Astrocyte of the hippocampus (primary cell): ENCODE measurements at regions not wholly inside any gene's neighbourhood (a gene's known extent, or its start where the extent isn't known, plus 50 kb on each side); places are given as distances from the start of the nearest gene placed in this dataset.
"Not testable (repeated sequence)": the region's sequence is repeated elsewhere in the genome, so short reads cannot be mapped to it uniquely, and the experiment has no call there.

ENCODE experiments used
- DNase-seq: peaks from one replicate; pipeline ENCODE4 v3.0.0; 2011; ENCODE audit warnings: low read depth, low spot score

DNA sequence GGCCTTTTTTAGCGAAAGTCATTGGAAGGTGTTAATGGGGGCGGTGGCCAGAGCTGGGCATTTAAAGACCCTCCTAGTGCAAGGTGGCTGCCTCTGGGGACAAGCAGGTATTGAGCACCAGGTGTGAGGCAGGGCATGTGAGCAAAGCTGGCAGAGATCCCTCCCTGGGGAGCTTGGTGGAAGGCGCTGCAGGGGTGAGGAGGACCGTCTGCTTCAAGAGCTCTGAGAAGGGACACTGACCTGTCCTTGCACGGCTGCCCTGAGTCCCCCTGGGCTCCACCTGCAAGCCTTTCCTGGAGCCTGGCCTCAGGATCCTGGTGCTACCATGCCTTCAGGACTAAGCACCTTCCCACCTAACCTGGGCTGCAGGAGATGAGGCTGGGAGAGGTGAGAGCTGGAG lies 127.0 kb upstream of the CIBAR2 start:
- no peak for DNase-seq

DNA sequence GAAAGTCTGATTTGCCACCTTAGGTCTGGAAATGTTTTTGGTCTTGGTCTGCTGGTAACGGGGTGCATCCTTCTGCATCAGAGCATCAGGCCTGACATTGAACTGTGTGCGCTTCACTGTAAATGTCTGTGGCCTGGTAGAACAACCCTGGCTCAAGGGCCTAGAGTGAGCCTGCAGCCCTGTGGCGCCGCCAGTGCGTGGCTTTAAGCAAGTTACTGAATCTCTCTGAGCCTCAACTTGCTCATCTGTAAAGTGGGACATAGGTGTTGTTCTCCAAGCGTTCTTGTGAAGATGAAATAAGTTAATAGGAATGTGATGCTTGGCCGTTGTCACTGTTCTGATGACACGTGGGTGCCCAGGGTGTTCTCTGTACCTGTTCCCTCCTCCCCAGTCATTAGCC lies 127.6 kb upstream of the CIBAR2 start:
- no peak for DNase-seq

GRCh38 chr16:85240982-85241924 lies 129.0 kb upstream of the CIBAR2 start:
- DNase-seq: no peak

DNA sequence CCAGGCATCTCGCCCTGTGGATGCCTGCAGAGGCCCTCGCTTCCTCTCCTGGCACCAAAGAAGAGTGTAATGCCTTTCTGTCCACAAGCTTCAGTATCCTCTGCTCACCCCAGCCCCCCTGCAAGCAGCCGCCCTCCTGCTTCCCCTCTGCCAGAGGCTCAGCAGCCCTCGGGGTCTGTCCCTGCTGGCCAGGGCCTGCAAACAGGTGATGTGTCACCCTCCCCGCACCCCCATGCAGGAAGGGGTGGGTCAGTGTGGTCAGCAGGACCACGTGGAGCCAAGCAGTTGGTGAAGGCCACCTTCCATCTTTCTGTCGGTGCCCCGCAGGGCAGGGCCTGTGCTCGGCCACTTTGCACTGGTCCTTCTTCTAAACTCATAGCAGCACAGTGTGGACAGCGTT lies 129.9 kb upstream of the CIBAR2 start:
- no peak for DNase-seq

GRCh38 chr16:85243308-85243707 lies 131.0 kb upstream of the CIBAR2 start:
- no peak for DNase-seq

DNA sequence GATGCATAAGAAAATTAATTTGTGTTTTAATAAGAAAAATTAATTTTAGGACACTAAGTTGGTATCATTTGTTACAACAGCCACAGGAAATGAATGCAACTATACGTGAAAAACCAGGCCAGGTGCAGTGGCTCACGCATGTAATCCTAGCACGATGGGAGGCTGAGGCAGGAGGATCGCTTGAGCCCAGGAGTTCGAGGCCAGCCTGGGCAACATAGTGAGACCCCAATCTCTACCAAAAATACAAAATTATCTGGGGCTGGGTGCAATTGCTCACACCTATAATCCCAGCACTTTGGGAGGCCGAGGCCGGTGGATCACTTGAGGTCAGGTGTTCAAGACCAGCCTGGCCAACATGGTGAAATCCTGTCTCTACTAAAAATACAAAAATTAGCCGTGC lies 132.2 kb upstream of the CIBAR2 start:
- not testable (repeated sequence) for DNase-seq

GRCh38 chr16:85245307-85246172 lies 133.3 kb upstream of the CIBAR2 start:
- peak; percentile 82 for DNase-seq

DNA sequence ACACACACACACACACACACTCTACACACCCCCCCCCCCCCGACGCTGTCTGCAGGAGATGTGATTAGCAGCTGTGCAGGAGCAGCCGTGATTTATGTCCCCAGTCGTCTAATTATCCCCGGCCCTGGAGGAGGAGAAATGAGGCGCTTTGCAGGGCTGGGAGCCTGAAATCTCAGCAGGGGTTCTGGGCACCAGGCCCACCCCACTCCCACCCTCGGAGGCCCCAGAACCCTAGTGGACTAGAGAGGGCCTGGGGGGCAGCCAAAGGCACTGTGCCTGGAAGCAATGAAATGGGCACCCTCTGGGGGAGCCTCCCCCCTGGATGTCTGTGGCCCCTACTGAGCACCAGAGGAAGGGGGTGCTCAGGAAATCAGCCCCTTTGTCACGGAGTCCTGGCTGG lies 134.2 kb upstream of the CIBAR2 start:
- no peak for DNase-seq

GRCh38 chr16:85246973-85247372 lies 134.7 kb upstream of the CIBAR2 start:
- no peak for DNase-seq

GRCh38 chr16:85248342-85248741 lies 136.1 kb upstream of the CIBAR2 start:
- DNase-seq: no peak

DNA sequence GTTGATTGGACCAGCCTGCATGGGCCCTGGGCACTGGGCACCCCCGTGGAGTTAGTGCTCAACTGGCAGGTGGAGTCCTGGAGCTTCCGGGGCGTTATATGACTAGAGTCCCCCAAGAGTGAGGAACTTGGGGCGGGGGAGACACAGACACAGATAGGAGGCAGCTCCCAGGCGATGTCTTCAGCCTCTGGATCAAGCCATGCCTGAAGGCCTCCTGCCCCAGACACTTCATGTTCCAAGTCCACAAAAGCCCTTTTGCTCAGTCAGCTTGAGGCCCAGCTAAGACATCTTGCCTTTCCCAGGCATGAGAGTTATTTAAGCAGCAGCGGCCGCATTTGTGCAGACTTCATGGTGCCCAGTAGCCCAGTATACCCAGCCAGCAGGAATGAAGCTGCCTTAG lies 136.6 kb upstream of the CIBAR2 start:
- DNase-seq: no peak

- DNase-seq: no peak
Observed at GRCh38 chr16:85249418-85250146, 137.3 kb upstream of the CIBAR2 start.

- DNase-seq: no peak
Observed at GRCh38 chr16:85250147-85250463, 137.8 kb upstream of the CIBAR2 start.

GRCh38 chr16:85250609-85251223 lies 138.4 kb upstream of the CIBAR2 start:
- no peak for DNase-seq

GRCh38 chr16:85251225-85251760 lies 139.0 kb upstream of the CIBAR2 start:
- DNase-seq: no peak

GRCh38 chr16:85252014-85252413 lies 139.7 kb upstream of the CIBAR2 start:
- no peak for DNase-seq

DNA sequence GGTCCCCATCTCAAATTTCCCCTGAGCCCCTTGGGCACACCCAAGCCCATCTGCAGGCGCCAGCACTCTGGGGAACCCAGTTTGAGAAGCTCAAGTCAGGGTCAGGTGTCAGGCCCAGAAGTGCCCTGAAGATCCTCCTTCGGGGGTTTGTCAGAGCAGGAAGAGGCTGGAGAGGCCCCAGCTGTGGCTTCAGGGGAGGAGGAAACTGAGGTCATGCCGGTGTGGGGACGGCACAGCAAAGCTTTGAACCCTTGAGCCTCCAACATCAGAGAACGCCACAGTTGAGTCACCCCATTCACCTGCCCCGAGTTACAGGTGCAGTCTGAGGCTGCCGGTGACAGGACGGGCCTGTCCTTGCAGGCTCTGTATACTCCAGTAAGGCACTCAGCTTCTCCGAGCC lies 140.2 kb upstream of the CIBAR2 start:
- no peak for DNase-seq

GRCh38 chr16:85253084-85253941 lies 141.0 kb upstream of the CIBAR2 start:
- DNase-seq: peak; percentile 73

DNA sequence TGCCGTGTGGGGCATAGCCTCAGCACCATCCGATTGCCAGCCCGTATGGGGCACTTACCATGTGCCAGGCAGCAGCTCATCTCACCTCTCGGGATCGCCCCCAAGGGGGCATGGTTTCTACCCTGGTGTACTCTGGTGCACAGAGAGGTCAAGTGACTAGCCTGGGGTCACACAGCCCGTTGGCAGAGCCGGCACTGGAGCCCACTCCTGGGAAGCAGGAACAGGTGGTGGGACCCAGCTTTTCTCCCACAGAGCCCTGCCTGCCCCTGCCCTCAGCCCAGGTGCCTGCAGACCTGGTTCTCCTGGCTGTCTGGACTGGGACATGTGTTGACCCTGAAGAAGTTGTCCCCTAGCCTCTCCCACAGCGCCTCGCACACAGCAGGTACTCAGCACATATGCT lies 141.8 kb upstream of the CIBAR2 start:
- no peak for DNase-seq

DNA sequence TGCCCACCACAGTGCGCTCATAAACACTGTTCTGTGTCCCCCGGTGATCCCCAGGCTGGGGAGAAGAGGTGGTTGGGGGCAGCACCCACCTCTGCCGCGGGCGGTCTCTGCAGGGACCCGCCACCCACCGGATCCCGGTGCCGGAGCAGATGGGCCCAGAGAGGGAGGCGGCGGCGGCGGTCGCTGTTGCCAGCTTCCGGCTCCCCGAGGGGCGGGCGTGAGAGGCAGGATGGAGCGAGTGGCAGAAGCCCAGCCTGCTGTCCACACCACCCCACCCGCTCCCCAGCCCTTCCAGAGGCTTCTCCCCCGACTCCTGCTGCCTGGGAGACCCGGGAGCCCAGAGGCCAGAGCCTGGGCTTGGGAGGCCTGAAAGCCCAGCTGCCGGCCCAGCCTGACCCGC lies 142.6 kb upstream of the CIBAR2 start:
- no peak for DNase-seq
